GM12875 (cell line): ENCODE measurements at regions not wholly inside any gene's neighbourhood (a gene's known extent, or its start where the extent isn't known, plus 50 kb on each side); places are given as distances from the start of the nearest gene placed in this dataset.

ENCODE experiments used
- H3K4me3 ChIP-seq: one replicate; pipeline ENCODE4 v1.5.1; 2011; ENCODE audit warnings: low read depth, low read length, control low read depth
- CTCF ChIP-seq: IDR thresholded peaks from 2 replicates; pipeline ENCODE4 v1.5.1; 2011; ENCODE audit warnings: low read depth, mild to moderate bottlenecking, control low read depth, inconsistent platforms, low read length, moderate library complexity, borderline replicate concordance; ENCODE audit not compliant: insufficient read depth

GRCh38 chr3:139234491-139234890 is 109.3 kb upstream of the MRPS22 start:
- TF ChIP-seq CTCF = no peak
- H3K4me3 ChIP-seq = no peak overlapping the region

GRCh38 chr3:139235192-139235591 is 108.6 kb upstream of the MRPS22 start:
- H3K4me3 ChIP-seq = no peak overlapping the region
- TF ChIP-seq CTCF = no peak

- no peak for TF ChIP-seq CTCF
- no peak overlapping the region for H3K4me3 ChIP-seq
These were observed 107.5 kb upstream of the MRPS22 start for GRCh38 chr3:139236336-139236735.

GRCh38 chr3:139238281-139239030 is 105.4 kb upstream of the MRPS22 start:
- no peak for TF ChIP-seq CTCF
- H3K4me3 ChIP-seq = no peak overlapping the region

- no peak for TF ChIP-seq CTCF
These were observed 104.3 kb upstream of the MRPS22 start for GRCh38 chr3:139239550-139239949.

GRCh38 chr3:139241783-139242182 is 102.0 kb upstream of the MRPS22 start:
- no peak overlapping the region for H3K4me3 ChIP-seq
- TF ChIP-seq CTCF = no peak

More at GRCh38 chr3:139239550-139239949, 104.3 kb upstream of the MRPS22 start:
- no peak overlapping the region for H3K4me3 ChIP-seq

- no peak overlapping the region for H3K4me3 ChIP-seq
- TF ChIP-seq CTCF = no peak
These were observed 100.1 kb upstream of the MRPS22 start for GRCh38 chr3:139243710-139244109.
